ENCODE measurements at regions not wholly inside any gene's neighbourhood (a gene's known extent, or its start where the extent isn't known, plus 50 kb on each side); places are given as distances from the start of the nearest gene placed in this dataset.
"Not testable (repeated sequence)": the region's sequence is repeated elsewhere in the genome, so short reads cannot be mapped to it uniquely, and the experiment has no call there.

GRCh38 chr3:150357923-150358607 lies 50.0 kb upstream of the TSC22D2 start:
- DNase-seq = no peak

GRCh38 chr3:150357140-150357539 lies 51.0 kb upstream of the TSC22D2 start:
- no peak for DNase-seq

- DNase-seq = no peak
Measured at GRCh38 chr3:150355574-150355973, 52.5 kb upstream of the TSC22D2 start.

DNA sequence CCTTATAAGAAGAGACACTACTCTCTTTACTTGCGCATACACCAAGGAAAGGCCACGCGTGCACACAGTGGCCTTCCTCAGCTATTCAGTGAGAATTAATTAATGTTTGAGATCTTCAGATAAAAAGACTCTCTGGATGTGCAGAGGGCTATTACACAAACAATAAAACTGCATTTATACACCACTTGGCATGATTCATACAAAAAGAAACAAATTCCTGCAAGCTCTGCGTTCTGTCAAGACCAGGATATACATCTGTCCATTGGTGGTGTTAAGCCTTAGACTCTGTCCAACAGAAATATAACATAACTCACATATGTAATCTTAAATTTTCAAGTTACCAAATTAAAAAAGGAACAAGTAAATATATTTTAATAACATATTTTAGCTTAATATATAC lies 55.2 kb upstream of the TSC22D2 start:
- DNase-seq = no peak

DNA sequence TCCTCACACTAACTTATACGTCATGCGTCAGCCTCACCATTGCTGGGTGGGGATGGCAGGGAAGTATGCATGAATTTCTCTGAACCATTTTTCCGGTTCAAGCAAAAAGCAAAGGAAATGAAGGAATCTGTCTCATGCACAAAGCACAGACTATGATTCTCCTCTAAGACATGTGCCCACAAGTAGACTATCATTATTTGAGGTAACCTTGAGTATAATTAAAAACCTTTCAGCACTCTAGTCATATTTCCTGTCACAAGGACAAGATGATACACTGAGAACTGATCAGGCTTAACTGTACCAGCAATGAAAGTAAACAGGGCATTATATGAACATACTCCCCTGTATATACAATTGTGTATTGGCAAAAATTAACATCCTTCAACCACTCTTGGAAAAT lies 56.7 kb upstream of the TSC22D2 start:
- no peak for DNase-seq

DNA sequence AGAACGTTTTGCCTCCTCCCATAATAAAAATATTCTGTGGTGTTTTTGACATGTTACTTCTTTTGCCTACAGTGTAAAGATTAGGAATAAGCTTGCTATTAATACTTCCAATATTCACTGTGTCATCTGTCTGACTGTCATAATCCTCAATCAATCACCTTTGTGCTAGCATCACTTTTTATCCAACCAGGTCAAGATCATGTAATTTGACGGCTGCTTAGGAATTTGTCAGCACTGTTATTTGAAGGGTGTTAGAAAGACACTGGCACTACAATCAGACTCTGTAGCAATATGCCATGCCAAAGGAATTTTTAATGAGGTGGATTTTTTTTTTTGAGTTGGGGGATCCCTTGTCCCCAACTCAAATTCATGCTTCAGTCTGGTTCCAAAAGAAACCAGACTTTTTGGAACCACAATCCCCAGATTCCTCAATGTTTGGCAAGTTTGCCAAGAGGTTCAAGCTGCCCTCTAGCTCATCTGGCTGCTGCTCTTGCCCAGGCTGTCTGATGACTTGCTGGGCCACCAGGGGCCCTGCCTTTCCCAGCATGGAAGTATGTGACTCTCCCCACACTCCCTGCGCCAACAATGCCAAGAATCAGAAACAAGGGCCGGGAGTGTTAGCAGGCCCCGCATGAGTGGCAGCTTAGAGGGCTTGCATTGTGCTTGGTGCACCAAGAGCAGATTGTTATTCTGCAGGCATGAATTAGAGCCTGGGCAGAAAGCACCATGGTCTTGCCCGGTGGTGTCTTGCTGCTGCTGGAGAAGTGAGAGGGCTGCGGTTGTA lies 58.6 kb upstream of the TSC22D2 start:
- no peak for DNase-seq

DNA sequence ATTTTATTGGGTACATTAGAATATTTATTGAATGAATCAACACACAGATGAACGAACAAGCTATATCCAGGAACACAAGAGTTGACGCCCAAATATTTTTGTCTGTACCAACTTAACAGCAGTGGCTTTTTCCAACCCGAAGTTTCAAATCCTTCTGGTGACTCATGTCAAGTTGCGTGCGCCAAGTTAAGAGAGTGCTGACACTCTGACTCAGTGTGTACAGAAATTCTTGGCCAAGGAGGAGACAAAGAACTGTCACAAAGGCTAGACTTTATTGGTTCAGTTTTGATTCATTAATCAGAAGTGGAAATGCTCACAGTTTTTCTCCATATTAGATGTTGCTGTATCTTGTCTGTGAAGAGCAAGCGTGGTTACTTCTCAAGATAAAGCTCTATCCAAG lies 59.6 kb upstream of the TSC22D2 start:
- no peak for DNase-seq

GRCh38 chr3:150346981-150347863 lies 60.9 kb upstream of the TSC22D2 start:
- no peak for DNase-seq

GRCh38 chr3:150346266-150346665 lies 61.8 kb upstream of the TSC22D2 start:
- DNase-seq = no peak

DNA sequence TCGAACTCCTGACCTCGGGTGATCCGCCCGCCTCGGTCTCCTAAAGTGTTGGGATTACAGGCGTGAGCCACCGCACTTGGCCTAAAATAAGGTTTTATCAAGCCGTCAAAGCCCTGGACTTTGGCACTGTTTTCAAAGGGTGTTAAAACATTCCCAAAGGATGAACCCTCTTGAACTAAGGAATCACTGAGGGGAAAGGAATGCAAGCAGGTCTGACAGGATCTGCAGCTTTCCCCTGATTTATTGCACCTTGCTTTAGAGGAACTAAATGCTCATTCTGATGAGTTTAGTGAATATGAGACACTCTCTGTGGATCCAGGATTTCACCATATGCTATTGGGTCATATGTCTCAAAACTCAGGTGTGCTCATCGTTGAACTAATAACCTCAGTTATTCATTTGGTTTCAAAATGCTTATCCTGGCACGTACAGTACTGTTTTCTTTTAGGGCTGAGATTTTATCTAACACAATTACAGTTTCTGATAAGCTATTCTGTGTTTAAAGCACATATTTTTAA lies 63.0 kb upstream of the TSC22D2 start:
- no peak for DNase-seq

GRCh38 chr3:150344079-150344759 lies 63.9 kb upstream of the TSC22D2 start:
- no peak for DNase-seq

DNA sequence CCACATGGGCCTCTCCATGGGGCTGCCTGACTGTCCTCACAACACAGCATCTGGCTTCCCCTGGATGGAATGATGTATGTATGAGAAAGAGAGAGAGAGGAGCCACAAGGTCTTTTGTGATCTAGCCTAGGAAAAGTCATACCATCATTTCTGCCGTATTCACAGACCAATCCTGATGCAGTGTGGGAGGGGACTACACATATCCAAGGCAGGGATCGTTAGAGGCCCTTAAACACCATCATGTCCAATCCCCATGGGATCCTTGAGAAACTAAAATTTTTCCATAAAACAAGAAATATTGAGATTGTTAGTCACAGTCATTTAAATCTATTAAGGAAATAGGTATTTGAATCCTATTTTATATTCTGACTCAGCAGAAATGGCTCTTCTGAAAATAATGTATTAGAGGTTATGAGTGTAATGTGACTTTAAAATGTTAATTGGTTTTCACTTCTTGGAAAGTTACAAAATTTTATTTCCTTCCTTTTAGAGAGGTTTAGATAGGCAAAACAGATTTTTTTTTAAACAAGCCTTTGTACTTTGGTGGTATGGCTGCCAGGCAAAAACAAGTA lies 65.1 kb upstream of the TSC22D2 start:
- DNase-seq = no peak

- DNase-seq = no peak
Measured at GRCh38 chr3:150341891-150342290, 66.2 kb upstream of the TSC22D2 start.

- not testable (repeated sequence) for DNase-seq
Measured at GRCh38 chr3:150336363-150336762, 71.7 kb upstream of the TSC22D2 start.

DNA sequence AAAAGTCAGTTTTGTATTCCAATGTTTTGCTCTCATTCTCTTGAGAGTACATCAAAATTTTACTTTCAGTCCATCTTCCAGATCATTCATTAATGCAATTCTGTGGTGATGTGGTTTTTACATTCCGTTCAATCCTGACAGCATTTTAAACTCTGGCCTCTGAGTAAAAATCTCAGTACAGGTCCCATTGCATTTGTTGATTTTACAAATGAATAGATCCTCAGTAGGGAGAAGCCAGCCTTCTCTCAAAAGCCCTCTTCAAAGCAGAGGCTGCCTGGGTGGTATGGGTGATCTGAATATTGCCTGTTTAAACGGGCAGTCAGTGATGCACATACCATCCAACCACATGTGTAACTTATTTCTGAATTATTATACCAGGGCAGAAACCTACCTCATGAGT lies 72.5 kb upstream of the TSC22D2 start:
- DNase-seq = no peak

DNA sequence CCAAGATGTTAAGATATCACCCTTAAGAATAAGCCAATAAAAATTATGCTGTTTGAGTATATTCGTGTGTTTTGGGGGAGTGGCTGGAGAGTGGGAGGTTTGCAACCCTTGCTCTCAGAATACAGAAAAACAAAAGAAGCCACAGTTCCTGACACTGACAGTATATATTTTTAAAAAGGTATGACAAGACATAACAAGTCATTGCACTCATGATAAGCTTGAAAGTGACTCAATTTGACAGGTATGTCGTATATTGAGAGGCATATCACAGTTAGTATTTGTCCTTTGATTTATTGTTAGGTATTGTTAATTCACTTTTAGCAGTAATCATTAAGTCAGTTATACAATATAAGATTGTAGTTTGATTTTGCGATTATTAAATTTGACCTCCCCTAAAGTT lies 73.1 kb upstream of the TSC22D2 start:
- DNase-seq = no peak

GRCh38 chr3:150333477-150333876 lies 74.6 kb upstream of the TSC22D2 start:
- DNase-seq = no peak

GRCh38 chr3:150331978-150332568 lies 76.0 kb upstream of the TSC22D2 start:
- DNase-seq = no peak

GRCh38 chr3:150330872-150331271 lies 77.2 kb upstream of the TSC22D2 start:
- no peak for DNase-seq

DNA sequence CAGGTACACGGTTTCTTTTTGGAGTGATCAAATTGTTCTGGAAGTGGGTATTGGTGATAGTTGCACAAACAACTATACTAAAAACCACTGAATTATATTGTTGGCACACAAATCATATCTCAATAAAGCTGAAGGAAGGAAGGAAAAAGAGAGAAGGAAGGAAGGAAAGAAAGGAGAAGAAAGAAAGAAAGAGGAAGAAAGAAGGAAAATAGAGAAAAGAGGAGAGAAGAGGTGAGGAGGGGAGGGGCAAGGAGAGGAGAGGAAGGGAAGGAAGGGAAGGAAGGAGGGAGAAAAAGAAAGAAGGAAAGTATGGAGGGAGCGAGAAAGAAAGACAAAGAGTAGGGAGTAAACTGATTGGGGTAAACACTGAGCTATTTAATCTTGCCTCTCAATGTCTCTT lies 77.9 kb upstream of the TSC22D2 start:
- DNase-seq = no peak

DNA sequence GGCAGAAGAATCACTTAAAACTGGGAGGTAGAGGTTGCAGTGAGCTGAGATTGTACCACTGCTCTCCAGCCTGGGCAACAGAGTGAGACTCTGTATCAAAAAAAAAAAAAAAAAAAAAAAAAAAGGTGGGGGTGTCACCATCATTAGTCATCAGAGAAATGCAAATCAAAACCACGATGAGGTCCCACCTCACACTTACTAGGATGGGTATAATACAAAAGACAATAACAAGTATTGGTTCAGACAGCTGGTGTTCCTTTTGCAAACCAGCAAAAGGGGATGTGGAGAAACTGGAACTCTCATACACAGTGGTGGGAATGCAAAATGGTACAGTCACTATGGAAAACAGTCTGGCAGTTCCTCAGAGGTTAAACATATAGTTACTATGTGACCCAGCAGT lies 78.7 kb upstream of the TSC22D2 start:
- DNase-seq = no peak

- no peak for DNase-seq
Measured at GRCh38 chr3:150328654-150329040, 79.5 kb upstream of the TSC22D2 start.

Data from activated CD8-positive, alpha-beta memory T cell treated with anti-CD3 and anti-CD28 coated beads, Interleukin-2, amount 50 U/mL, for 48 hours (primary cell).